Heart left ventricle (tissue), 16 donors: ENCODE measurements at regions not wholly inside any gene's neighbourhood (a gene's known extent, or its start where the extent isn't known, plus 50 kb on each side); places are given as distances from the start of the nearest gene placed in this dataset.

Experiments
- ATAC-seq, 4 donors: fragments of 200-7000 bp; cut with Tn5 transposase; one replicate each; pipeline ENCODE4 v1.9.1; 2020 to 2022; ENCODE audit warnings: moderate library complexity in 4 of 4, mild to moderate bottlenecking in 3 of 4, moderate number of reproducible peaks in 1 of 4
- DNase-seq, 5 donors: peaks; one replicate each; pipeline ENCODE4 v3.0.0-alpha.2; 2020
- H3K27ac ChIP-seq, 12 donors: fragments of 200-600 bp; sonication (generic) in 4 of 12; one replicate each; pipeline versions ENCODE4 v1.5.0 to v1.8.0; 2016 to 2022; ENCODE audit warnings: mild to moderate bottlenecking in 2 of 12
- H3K27me3 ChIP-seq, 9 donors: fragments of 200-600 bp; sonication (generic) in 2 of 9; one replicate each; pipeline versions ENCODE4 v1.5.1 to v1.8.0; 2016 to 2022; ENCODE audit warnings: mild to moderate bottlenecking in 3 of 9
- H3K36me3 ChIP-seq, 9 donors: fragments of 200-600 bp; sonication (generic) in 2 of 9; one replicate each; pipeline versions ENCODE4 v1.5.0 to v1.8.0; 2018 to 2022; ENCODE audit warnings: mild to moderate bottlenecking in 2 of 9
- H3K4me1 ChIP-seq, 12 donors: fragments of 200-600 bp; sonication (generic) in 4 of 12; one replicate each; pipeline versions ENCODE4 v1.5.0 to v1.8.0; 2016 to 2022; ENCODE audit warnings: mild to moderate bottlenecking in 3 of 12
- H3K4me3 ChIP-seq, 12 donors: fragments of 200-600 bp; sonication (generic) in 4 of 12; one replicate each; pipeline versions ENCODE4 v1.5.0 to v1.8.0; 2017 to 2022; ENCODE audit warnings: mild to moderate bottlenecking in 9 of 12, moderate library complexity in 4 of 12
- H3K9me3 ChIP-seq, 12 donors: fragments of 200-600 bp; sonication (generic) in 4 of 12; one replicate each; pipeline versions ENCODE4 v1.5.0 to v1.8.0; 2016 to 2022; ENCODE audit warnings: mild to moderate bottlenecking in 1 of 12
- POLR2A ChIP-seq, 2 donors: fragments of 450-650 bp; IDR thresholded peaks; one replicate each; pipeline ENCODE4 v1.6.1; 2017; ENCODE audit warnings: antibody characterized with exemption in 2 of 2, mild to moderate bottlenecking in 2 of 2, moderate library complexity in 2 of 2
- WGBS, 4 donors: extraction: QIAGEN DNeasy Blood & Tissue Kit in 2 of 4; methylation state at CpG; one replicate each; pipeline versions ENCODE4 v1.1.5 to v1.1.7; 2013 to 2018; 5-methylcytosine and 5-hydroxymethylcytosine counted together
- intact Hi-C, 10 donors: fragments of 100-400 bp; cut with DNase I; formaldehyde crosslinking; loops; one replicate each; pipeline versions ENCODE4 v1.11.1 to v1.14.2; 2022
- TF ChIP-seq, protein P1 (sequence below), 12 donors: fragments of 200-600 bp; sonication (generic) in 4 of 12; IDR thresholded peaks; one replicate each; pipeline versions ENCODE4 v1.5.0 to v1.8.0; 2018 to 2022; ENCODE audit warnings: antibody characterized with exemption in 12 of 12, mild to moderate bottlenecking in 5 of 12
- donor health status: ischemic (EF 13 %, LVEDD 7.1; RV severe dilation, severe dysfunction).
- donor health status: healthy with polysubstance abuse.
- donor health status: DM: no; HTN: yes; CAD: no.
- donor health status: DM: no; HTN: no; CAD: no.
- donor health status: ischemic (EF 25% LVEDD 6.9; RV normal size, moderate dysfunction).
- donor health status: ischemic (EF 25% LVEDD 5.7; RV mildly dilated, moderate dysfunction).
- donor health status: healthy.
- donor health status: DM: yes; HTN: yes; CAD: no.
- donor health status: ischemic (EF 35%, LVEDD 5.7; RV mildly dilated, moderate dysfunction).
- donor health status: nonischemic (EF 11% LVEDD 7.7; RV severe dilation, severe dysfunction).
- donor health status: DM: yes; HTN: yes; CAD: no.
- donor health status: PGD.
- donor health status: ischemic (EF 29% LVEDD 5.4; RV normal size, mild dysfunction).
- donor health status: nonischemic (EF 23%, LVEDD 6.1; RV moderate dilation, normal function).

DNA sequence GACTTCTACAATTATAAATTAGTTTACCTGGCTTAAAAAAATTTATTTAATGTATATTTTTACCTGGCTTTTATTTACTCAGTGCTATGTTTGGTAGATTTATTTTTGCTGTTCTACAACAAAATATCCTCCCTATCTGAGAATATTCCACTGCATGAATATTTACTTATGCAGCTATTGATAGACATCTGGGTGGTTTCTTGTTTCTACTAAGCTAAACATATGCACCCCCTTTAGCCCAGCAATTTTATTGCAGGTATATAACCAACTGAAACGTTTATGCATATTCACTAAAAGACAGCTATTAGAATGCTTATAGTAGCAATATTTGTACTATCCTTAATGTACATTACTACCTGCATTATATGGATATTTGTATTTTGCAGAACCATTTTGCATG lies 187.7 kb upstream of the CPHXL start:
- H3K4me1 ChIP-seq = no peaks in the 10 kb centered on the region
- H3K36me3 ChIP-seq = no peaks in the 10 kb centered on the region
- H3K27me3 ChIP-seq = no peaks in the 10 kb centered on the region
- no peak for ATAC-seq
- DNase-seq = no peak
- H3K9me3 ChIP-seq = no peaks in the 10 kb centered on the region
- no peak overlapping the region for H3K27ac ChIP-seq
- intact Hi-C loops = no loop called here
- no peak for TF ChIP-seq POLR2A (IDR thresholded peaks at IDR 0.05)
- TF ChIP-seq, protein P1, sequence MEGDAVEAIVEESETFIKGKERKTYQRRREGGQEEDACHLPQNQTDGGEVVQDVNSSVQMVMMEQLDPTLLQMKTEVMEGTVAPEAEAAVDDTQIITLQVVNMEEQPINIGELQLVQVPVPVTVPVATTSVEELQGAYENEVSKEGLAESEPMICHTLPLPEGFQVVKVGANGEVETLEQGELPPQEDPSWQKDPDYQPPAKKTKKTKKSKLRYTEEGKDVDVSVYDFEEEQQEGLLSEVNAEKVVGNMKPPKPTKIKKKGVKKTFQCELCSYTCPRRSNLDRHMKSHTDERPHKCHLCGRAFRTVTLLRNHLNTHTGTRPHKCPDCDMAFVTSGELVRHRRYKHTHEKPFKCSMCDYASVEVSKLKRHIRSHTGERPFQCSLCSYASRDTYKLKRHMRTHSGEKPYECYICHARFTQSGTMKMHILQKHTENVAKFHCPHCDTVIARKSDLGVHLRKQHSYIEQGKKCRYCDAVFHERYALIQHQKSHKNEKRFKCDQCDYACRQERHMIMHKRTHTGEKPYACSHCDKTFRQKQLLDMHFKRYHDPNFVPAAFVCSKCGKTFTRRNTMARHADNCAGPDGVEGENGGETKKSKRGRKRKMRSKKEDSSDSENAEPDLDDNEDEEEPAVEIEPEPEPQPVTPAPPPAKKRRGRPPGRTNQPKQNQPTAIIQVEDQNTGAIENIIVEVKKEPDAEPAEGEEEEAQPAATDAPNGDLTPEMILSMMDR (IDR thresholded peaks at IDR 0.05) = no peak
- H3K4me3 ChIP-seq = no peak overlapping the region
- WGBS, 4 donors = 41 to 53% (median 47%) methylated on average over 1 of the region's 1 CpG

DNA sequence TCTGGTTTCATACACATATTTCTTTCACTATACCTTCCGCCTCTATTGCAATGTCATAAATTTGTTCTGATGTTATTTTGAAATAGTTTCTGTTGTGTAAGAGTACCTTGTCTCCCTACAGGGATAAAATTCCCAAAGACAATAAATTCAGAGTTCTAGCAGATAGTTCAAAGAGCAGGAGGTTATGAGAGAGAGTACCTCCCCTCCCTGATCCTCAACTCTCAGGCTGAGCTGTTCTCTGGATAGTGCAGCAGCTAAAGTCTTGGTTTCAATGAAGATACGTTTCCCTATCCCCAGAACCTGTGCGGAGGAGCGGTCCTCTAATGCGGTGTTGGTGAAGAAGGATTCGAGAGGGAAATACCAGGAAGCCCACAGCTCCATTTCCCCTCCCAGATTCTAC lies 190.2 kb upstream of the CPHXL start:
- ATAC-seq = no peak

DNA sequence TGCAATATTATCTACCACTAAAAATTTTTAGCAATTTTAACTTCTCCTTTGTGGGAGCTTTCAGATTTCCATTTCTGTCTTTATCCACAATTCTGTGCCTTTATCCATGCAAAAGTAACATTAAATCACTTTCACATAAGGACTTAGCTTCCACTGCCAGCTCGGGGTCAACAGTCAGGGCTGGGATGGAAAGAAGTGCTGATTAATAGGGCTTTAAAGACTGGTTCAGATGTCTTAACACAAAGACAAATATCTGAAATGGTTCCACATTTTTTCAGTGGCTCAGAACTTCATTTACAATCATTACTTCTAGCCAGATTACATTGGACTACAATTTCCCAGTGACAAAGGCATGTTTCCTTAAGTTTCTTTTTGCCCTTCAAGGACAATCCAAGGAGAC lies 191.8 kb upstream of the CPHXL start:
- H3K4me1 ChIP-seq = no peaks in the 10 kb centered on the region
- intact Hi-C loops = no loop called here
- H3K36me3 ChIP-seq = no peaks in the 10 kb centered on the region
- DNase-seq (no peak), ATAC-seq (no peak)
- TF ChIP-seq POLR2A (IDR thresholded peaks at IDR 0.05) = no peak
- TF ChIP-seq, protein P1 (IDR thresholded peaks at IDR 0.05) = no peak
- WGBS, 4 donors = 38 to 65% (median 53%) methylated on average over 1 of the region's 1 CpG
- H3K4me3 ChIP-seq = no peak overlapping the region
- no peak overlapping the region for H3K27ac ChIP-seq
- peaks cover 0 to 6% (median 0%) of the 10 kb centered on the region in 9 donors for H3K27me3 ChIP-seq
- H3K9me3 ChIP-seq = no peaks in the 10 kb centered on the region

More for the DNA sequence above, 190.2 kb upstream of the CPHXL start:
- peaks cover 0 to 6% (median 0%) of the 10 kb centered on the region in 9 donors for H3K27me3 ChIP-seq
- H3K36me3 ChIP-seq = no peaks in the 10 kb centered on the region
- H3K27ac ChIP-seq = no peak overlapping the region
- no peaks in the 10 kb centered on the region for H3K9me3 ChIP-seq
- no peak for DNase-seq
- WGBS, 4 donors = 83 to 90% (median 89%) methylated on average over 6 of the region's 6 CpGs
- TF ChIP-seq, protein P1 (IDR thresholded peaks at IDR 0.05) = no peak
- TF ChIP-seq POLR2A (IDR thresholded peaks at IDR 0.05) = no peak
- H3K4me3 ChIP-seq = no peak overlapping the region
- intact Hi-C loops = no loop called here
- H3K4me1 ChIP-seq = no peaks in the 10 kb centered on the region

DNA sequence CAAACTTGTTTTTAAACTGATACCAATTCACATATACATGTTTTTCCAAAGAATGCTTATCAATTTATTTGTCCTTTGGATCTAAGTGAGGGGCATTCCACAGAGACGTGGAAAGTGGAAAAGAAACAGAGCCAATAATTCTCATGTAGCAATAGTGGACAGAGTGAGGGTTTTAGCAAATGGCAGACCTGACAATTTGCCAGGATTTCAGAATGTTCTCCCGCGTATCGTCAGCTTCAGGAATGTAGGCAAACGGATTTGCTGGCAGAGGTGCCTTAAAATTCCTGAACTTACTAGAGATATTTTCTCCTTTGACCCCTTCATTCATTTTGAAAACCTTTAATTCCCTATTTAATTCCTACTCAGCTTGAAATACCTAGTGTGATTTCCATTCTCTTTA lies 193.4 kb upstream of the CPHXL start:
- WGBS, 4 donors = 24 to 39% (median 31%) methylated on average over 5 of the region's 5 CpGs
- intact Hi-C loops = no loop called here
- no peak for ATAC-seq

More for the DNA sequence above, 193.4 kb upstream of the CPHXL start:
- no peak for DNase-seq
- Histone ChIP-seq H3K36me3 (no peaks in the 10 kb centered on the region), H3K27ac (no peak overlapping the region), H3K4me1 (no peaks in the 10 kb centered on the region), H3K4me3 (no peak overlapping the region), H3K27me3 (peaks cover 0 to 6% (median 0%) of the 10 kb centered on the region in 9 donors), H3K9me3 (no peaks in the 10 kb centered on the region)
- TF ChIP-seq, protein P1 (IDR thresholded peaks at IDR 0.05) = no peak
- TF ChIP-seq POLR2A (IDR thresholded peaks at IDR 0.05) = no peak
